H1 (cell line): ENCODE measurements at regions not wholly inside any gene's neighbourhood (a gene's known extent, or its start where the extent isn't known, plus 50 kb on each side); places are given as distances from the start of the nearest gene placed in this dataset.

Source experiments
- CTCF ChIA-PET: fragments of 300-600 bp; sonication (Branson Sonifier 250); formaldehyde crosslinking; loops from one replicate; lab custom pipeline; 2021; ENCODE audit not compliant: partially characterized antibody; lab: Charles Lee
- POLR2A ChIA-PET: fragments of 300-600 bp; sonication (Branson Sonifier 250); formaldehyde crosslinking; loops from one replicate; lab custom pipeline; 2021; ENCODE audit warnings: inconsistent platforms; ENCODE audit not compliant: partially characterized antibody; lab: Charles Lee
- DNase-seq, 2 experiments: peaks; one replicate each; pipeline versions ENCODE4 v3.0.0 to v3.0.0-alpha.2; 2010 to 2022; ENCODE audit warnings: low spot score in 2 of 2, low read depth in 1 of 2, mixed read lengths in 1 of 2
- FAIRE-seq: peaks from 2 replicates; lab custom pipeline; 2011; peaks lifted over from hg19 to GRCh38; lab: Jason Lieb, UNC
- H2AFZ ChIP-seq: 2 replicates; pipeline ENCODE4 v1.8.1; 2012; ENCODE audit warnings: low read length, inconsistent platforms
- H2AK5ac ChIP-seq: 2 replicates; pipeline ENCODE4 v1.6.1; 2013; ENCODE audit warnings: low read depth, low read length
- H2BK120ac ChIP-seq: replicated peaks from 2 replicates; pipeline ENCODE3; 2013; ENCODE audit warnings: low read depth, low read length, inconsistent platforms
- H2BK12ac ChIP-seq: 2 replicates; pipeline ENCODE4 v1.6.1; 2013; ENCODE audit warnings: low read depth, low read length
- H2BK15ac ChIP-seq: 2 replicates; pipeline ENCODE4 v1.6.1; 2013; ENCODE audit warnings: low read length
- H2BK20ac ChIP-seq: 2 replicates; pipeline ENCODE4 v1.6.1; 2013; ENCODE audit warnings: low read length
- H2BK5ac ChIP-seq: 2 replicates; pipeline ENCODE4 v1.6.1; 2013; ENCODE audit warnings: low read depth, low read length
- H3K14ac ChIP-seq: 2 replicates; pipeline ENCODE4 v1.6.1; 2013; ENCODE audit warnings: inconsistent platforms; ENCODE audit not compliant: insufficient read length
- H3K18ac ChIP-seq: 2 replicates; pipeline ENCODE4 v1.6.1; 2013; ENCODE audit warnings: low read length; ENCODE audit errors: extremely low read depth
- H3K23ac ChIP-seq: 2 replicates; pipeline ENCODE4 v1.6.1; 2013; ENCODE audit warnings: inconsistent platforms; ENCODE audit not compliant: insufficient read length
- H3K23me2 ChIP-seq: 2 replicates; pipeline ENCODE4 v1.6.1; 2013; ENCODE audit warnings: low read depth, low read length
- H3K27ac ChIP-seq: 2 replicates; pipeline ENCODE4 v1.6.1; 2011; ENCODE audit warnings: low read depth, low read length, inconsistent platforms
- H3K27me3 ChIP-seq, 4 experiments: replicated peaks in 1 of 4; 1 replicate in 1 of 4; 2 replicates in 3 of 4; pipeline versions ENCODE4 v1.6.1 to v1.8.1; 2011 to 2013; ENCODE audit warnings: low read length in 3 of 4, mild to moderate bottlenecking in 3 of 4, inconsistent platforms in 2 of 4, mixed read lengths in 2 of 4, moderate library complexity in 1 of 4; ENCODE audit not compliant: control insufficient read depth in 3 of 4, insufficient read depth in 3 of 4; ENCODE audit errors: extremely low read depth in 1 of 4
- H3K36me3 ChIP-seq, 4 experiments: 2 replicates each; pipeline versions ENCODE4 v1.6.1 to v1.8.1; 2011 to 2013; ENCODE audit warnings: mild to moderate bottlenecking in 4 of 4, low read length in 3 of 4, moderate library complexity in 2 of 4, control low read depth in 1 of 4, inconsistent platforms in 1 of 4; ENCODE audit not compliant: insufficient read depth in 4 of 4, control insufficient read depth in 2 of 4
- H3K4ac ChIP-seq: replicated peaks from 2 replicates; pipeline ENCODE3; 2013; ENCODE audit warnings: low read length, low read depth, mixed read lengths, inconsistent platforms; ENCODE audit not compliant: insufficient read length
- H3K4me1 ChIP-seq, 4 experiments: replicated peaks in 1 of 4; 1 replicate in 1 of 4; 2 replicates in 3 of 4; pipeline versions ENCODE4 v1.6.1 to v1.8.1; 2011 to 2013; ENCODE audit warnings: low read length in 3 of 4, inconsistent platforms in 2 of 4, mixed read lengths in 1 of 4; ENCODE audit not compliant: insufficient read depth in 4 of 4, control insufficient read depth in 3 of 4
- H3K4me2 ChIP-seq, 2 experiments: 2 replicates each; pipeline versions ENCODE4 v1.6.1 to v1.8.1; 2011 to 2013; ENCODE audit warnings: low read depth in 2 of 2, low read length in 2 of 2, control low read depth in 1 of 2, inconsistent platforms in 1 of 2, mild to moderate bottlenecking in 1 of 2; ENCODE audit not compliant: insufficient read depth in 1 of 2
- H3K4me3 ChIP-seq, 4 experiments: fragments of 200-600, 300-600 bp in 1 of 4; sonication (generic), shearing (Covaris generic), sonication (Bioruptor Twin) in 1 of 4; 2 replicates each; pipeline versions ENCODE4 v1.5.1 to v1.8.1; 2011 to 2016; ENCODE audit warnings: low read length in 4 of 4, low read depth in 3 of 4, control low read depth in 2 of 4, inconsistent platforms in 2 of 4, mild to moderate bottlenecking in 2 of 4, mixed read lengths in 1 of 4, moderate library complexity in 1 of 4; ENCODE audit not compliant: insufficient read depth in 2 of 4; ENCODE audit errors: extremely low read depth in 1 of 4
- H3K56ac ChIP-seq: replicated peaks from 2 replicates; pipeline ENCODE3; 2013; ENCODE audit warnings: low read depth, mild to moderate bottlenecking, mixed read lengths, low read length, inconsistent platforms; ENCODE audit not compliant: insufficient read length
- H3K79me1 ChIP-seq: 2 replicates; pipeline ENCODE4 v1.6.1; 2013; ENCODE audit warnings: low read depth, low read length, control low read depth
- H3K79me2 ChIP-seq, 2 experiments: 2 replicates each; pipeline versions ENCODE4 v1.6.1 to v1.8.1; 2012 to 2013; ENCODE audit warnings: low read length in 2 of 2, mild to moderate bottlenecking in 2 of 2, inconsistent platforms in 1 of 2; ENCODE audit not compliant: insufficient read depth in 2 of 2, control insufficient read depth in 1 of 2
- H3K9ac ChIP-seq, 4 experiments: replicated peaks in 1 of 4; 1 replicate in 1 of 4; 2 replicates in 3 of 4; pipeline versions ENCODE4 v1.6.1 to v1.8.1; 2011 to 2013; ENCODE audit warnings: low read depth in 3 of 4, low read length in 3 of 4, control low read depth in 2 of 4, mild to moderate bottlenecking in 2 of 4, moderate library complexity in 2 of 4, inconsistent platforms in 1 of 4; ENCODE audit errors: extremely low read depth in 1 of 4
- H3K9me3 ChIP-seq, 2 experiments: 2 replicates each; pipeline versions ENCODE4 v1.6.1 to v1.8.1; 2012 to 2013; ENCODE audit warnings: mild to moderate bottlenecking in 2 of 2, moderate library complexity in 2 of 2, control low read depth in 1 of 2, inconsistent platforms in 1 of 2, low read depth in 1 of 2, low read length in 1 of 2, mixed read lengths in 1 of 2; ENCODE audit not compliant: insufficient read depth in 2 of 2
- H4K20me1 ChIP-seq, 2 experiments: replicated peaks in 1 of 2; 2 replicates each; pipeline versions ENCODE3 to v1.8.1; 2011 to 2013; ENCODE audit warnings: inconsistent platforms in 2 of 2, low read length in 2 of 2, mild to moderate bottlenecking in 1 of 2; ENCODE audit not compliant: insufficient read depth in 2 of 2, control insufficient read depth in 1 of 2
- H4K5ac ChIP-seq: 2 replicates; pipeline ENCODE4 v1.6.1; 2013; ENCODE audit warnings: low read length, low read depth, mixed read lengths, inconsistent platforms; ENCODE audit not compliant: insufficient read length
- H4K8ac ChIP-seq: 2 replicates; pipeline ENCODE4 v1.8.0; 2013; ENCODE audit warnings: mild to moderate bottlenecking, moderate library complexity, low read length, inconsistent platforms; ENCODE audit not compliant: insufficient read depth; ENCODE audit errors: extremely low read depth
- H4K91ac ChIP-seq: replicated peaks from 2 replicates; pipeline ENCODE3; 2013; ENCODE audit warnings: low read length, mixed read lengths, inconsistent platforms; ENCODE audit not compliant: insufficient read length
- BACH1 ChIP-seq: IDR thresholded peaks from 2 replicates; pipeline ENCODE4 v1.6.1; 2012; ENCODE audit warnings: low read length, improper control_type of control experiment
- BCL11A ChIP-seq, 2 experiments: IDR thresholded peaks; one replicate each; pipeline ENCODE4 v1.6.1; 2011; ENCODE audit warnings: low read depth in 2 of 2, low read length in 2 of 2, mild to moderate bottlenecking in 2 of 2
- BRCA1 ChIP-seq: IDR thresholded peaks from 2 replicates; pipeline ENCODE4 v1.6.1; 2012; ENCODE audit warnings: low read depth, low read length, improper control_type of control experiment
- EP300 ChIP-seq, 2 experiments: IDR thresholded peaks; 1 replicate in 1 of 2; 2 replicates in 1 of 2; pipeline ENCODE4 v1.6.1; 2011 to 2012; ENCODE audit warnings: low read depth in 2 of 2, low read length in 2 of 2, mild to moderate bottlenecking in 2 of 2, borderline replicate concordance in 1 of 2, inconsistent platforms in 1 of 2, moderate library complexity in 1 of 2
- GTF2F1 ChIP-seq: IDR thresholded peaks from 2 replicates; pipeline ENCODE4 v1.6.1; 2012; ENCODE audit warnings: low read depth, low read length, improper control_type of control experiment, borderline replicate concordance
- HDAC6 ChIP-seq: IDR thresholded peaks from one replicate; pipeline ENCODE4 v1.7.1; 2012; ENCODE audit warnings: low read depth, mild to moderate bottlenecking, inconsistent platforms, low read length, moderate library complexity
- KDM5A ChIP-seq: fragments of 200-600 bp; IDR thresholded peaks from 2 replicates; pipeline ENCODE4 v1.7.1; 2012; ENCODE audit warnings: mild to moderate bottlenecking, low read length, inconsistent platforms, mixed read lengths
- MAFK ChIP-seq: IDR thresholded peaks from 2 replicates; pipeline ENCODE4 v1.6.1; 2012; ENCODE audit warnings: low read depth, mild to moderate bottlenecking, improper control_type of control experiment, low read length
- MAX ChIP-seq: IDR thresholded peaks from 2 replicates; pipeline ENCODE4 v1.6.1; 2012; ENCODE audit warnings: inconsistent platforms
- NANOG ChIP-seq: IDR thresholded peaks from 2 replicates; pipeline ENCODE4 v1.6.1; 2011; ENCODE audit warnings: low read length, low read depth, mild to moderate bottlenecking, inconsistent platforms; ENCODE audit not compliant: insufficient read depth, poor library complexity, severe bottlenecking
- TAF1 ChIP-seq: IDR thresholded peaks from 2 replicates; pipeline ENCODE4 v1.6.1; 2011; ENCODE audit warnings: mild to moderate bottlenecking, low read depth, low read length
- TBP ChIP-seq: IDR thresholded peaks from 2 replicates; pipeline ENCODE4 v1.6.1; 2011; ENCODE audit warnings: low read depth, low read length, improper control_type of control experiment
- TCF12 ChIP-seq: IDR thresholded peaks from 2 replicates; pipeline ENCODE4 v1.6.1; 2011; ENCODE audit warnings: low read depth, mild to moderate bottlenecking, low read length
- YY1 ChIP-seq: IDR thresholded peaks from 2 replicates; pipeline ENCODE4 v1.6.1; 2011; ENCODE audit warnings: low read depth, mild to moderate bottlenecking, low read length
- ZNF274 ChIP-seq: IDR thresholded peaks from 2 replicates; pipeline ENCODE4 v1.7.0; 2012; ENCODE audit warnings: low read length, borderline replicate concordance; ENCODE audit errors: extremely low read depth
- WGBS, 2 experiments: shearing (Covaris generic) in 1 of 2; methylation state at CpG; one replicate each; pipeline versions ENCODE4 v1.1.6 to v1.1.7; 2013 to 2015; ENCODE audit warnings: low lambda C conversion rate in 2 of 2, mixed read lengths in 2 of 2, inconsistent platforms in 1 of 2, low coverage in 1 of 2, missing lambda C conversion rate in 1 of 2; ENCODE audit not compliant: insufficient replicate concordance in 2 of 2, insufficient coverage in 1 of 2, insufficient read length in 1 of 2; ENCODE audit errors: extremely low coverage in 1 of 2, missing lambda C conversion rate in 1 of 2; 5-methylcytosine and 5-hydroxymethylcytosine counted together

DNA sequence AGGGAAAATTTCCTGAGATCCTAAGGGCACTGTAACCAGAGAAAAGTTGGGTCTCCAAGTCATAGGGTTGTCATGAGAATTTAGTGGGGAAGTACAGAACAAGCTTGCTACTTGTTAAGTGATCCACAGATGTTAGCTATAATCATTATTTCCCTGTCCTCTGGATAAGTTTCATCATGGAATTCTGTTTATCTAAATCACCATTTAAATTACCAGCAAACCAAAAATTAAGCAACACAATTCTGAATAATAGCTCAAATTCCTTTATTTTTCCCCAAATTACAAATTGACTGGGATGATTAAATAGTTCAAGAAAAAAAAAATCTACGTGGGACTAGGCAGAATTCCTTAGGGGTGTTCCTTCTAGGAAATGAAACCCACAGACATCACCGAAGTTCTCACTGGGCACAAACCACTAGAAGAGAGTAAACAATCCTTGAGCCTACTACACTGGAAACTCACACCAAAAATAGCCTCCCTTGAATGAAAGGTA lies 159.5 kb downstream of the COL6A3 start:
- Histone ChIP-seq H3K27ac (no peak overlapping the region), H3K4ac (no peak overlapping the region), H3K14ac (no peak overlapping the region), H3K9me3 (no peaks in the 10 kb centered on the region), H3K36me3 (no peaks in the 10 kb centered on the region), H3K23me2 (no peaks in the 10 kb centered on the region), H4K91ac (no peak overlapping the region), H2AK5ac (no peak overlapping the region), H2BK15ac (no peak overlapping the region), H4K20me1 (no peaks in the 10 kb centered on the region), H3K18ac (no peak overlapping the region), H3K79me1 (no peaks in the 10 kb centered on the region), H3K23ac (no peak overlapping the region), H2BK20ac (no peak overlapping the region), H4K8ac (no peak overlapping the region), H3K4me1 (peaks cover 0 to 4% (median 0%) of the 10 kb centered on the region in 4 experiments; a peak in 1 of 7 replicates), H3K27me3 (no peaks in the 10 kb centered on the region), H3K9ac (no peak overlapping the region), H2BK120ac (no peak overlapping the region), H2AFZ (no peak overlapping the region), H2BK12ac (no peak overlapping the region), H3K79me2 (no peaks in the 10 kb centered on the region), H3K4me2 (no peak overlapping the region), H3K4me3 (no peak overlapping the region), H2BK5ac (no peak overlapping the region), H4K5ac (no peak overlapping the region), H3K56ac (no peak overlapping the region)
- CTCF ChIA-PET, result interaction anchor here (0.6 to 4.3 kb wide), 4 partner anchors 15 to 1307 kb away, joined by 3 to 22 read pairs (median 12); no protein-coding TSS in a partner anchor
- whole genome bisulfite sequencing, 2 experiments, result 89% methylated on average over 2 of the region's 2 CpGs; no CpG with 5 or more reads in 1 of the 2 experiments
- POLR2A ChIA-PET, result no interaction called here
- FAIRE-seq (no peak), DNase-seq (no peak)
- TF ChIP-seq GTF2F1 (no peak), MAFK (no peak), TCF12 (no peak), BCL11A (IDR thresholded peaks at IDR 0.05; ENCODE audit: low read depth in 2 of 2, low read length in 2 of 2) (no peak), YY1 (no peak), TAF1 (no peak), KDM5A (no peak), BRCA1 (no peak), HDAC6 (no peak), MAX (no peak), BACH1 (no peak), NANOG (no peak), ZNF274 (no peak), EP300 (IDR thresholded peaks at IDR 0.05; ENCODE audit: borderline replicate concordance in 1 of 2, low read depth in 2 of 2, low read length in 2 of 2) (no peak), TBP (no peak)
